ENCODE measurements at regions not wholly inside any gene's neighbourhood (a gene's known extent, or its start where the extent isn't known, plus 50 kb on each side); places are given as distances from the start of the nearest gene placed in this dataset.

DNA sequence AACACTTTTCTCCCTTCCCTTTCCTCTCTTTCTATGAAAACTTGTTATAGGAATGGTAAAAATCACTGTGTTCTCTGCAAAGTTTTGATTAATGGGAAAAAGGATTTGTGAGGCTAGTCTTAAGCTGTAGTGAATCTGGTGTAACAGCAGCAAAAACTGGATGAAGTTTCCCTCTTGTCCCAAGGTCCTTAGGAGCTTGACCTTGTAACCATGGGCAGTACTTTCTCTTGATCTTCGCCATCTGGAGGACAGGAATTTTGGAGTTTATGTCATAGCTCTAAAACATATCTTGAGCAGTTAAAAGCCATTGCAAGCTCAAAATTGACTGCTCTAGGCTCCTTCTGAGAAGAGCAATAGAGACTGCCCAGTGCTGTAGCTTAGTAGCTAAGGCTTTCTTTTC, 56.5 kb upstream of the GPD1L start:
- TF ChIP-seq, protein P1, sequence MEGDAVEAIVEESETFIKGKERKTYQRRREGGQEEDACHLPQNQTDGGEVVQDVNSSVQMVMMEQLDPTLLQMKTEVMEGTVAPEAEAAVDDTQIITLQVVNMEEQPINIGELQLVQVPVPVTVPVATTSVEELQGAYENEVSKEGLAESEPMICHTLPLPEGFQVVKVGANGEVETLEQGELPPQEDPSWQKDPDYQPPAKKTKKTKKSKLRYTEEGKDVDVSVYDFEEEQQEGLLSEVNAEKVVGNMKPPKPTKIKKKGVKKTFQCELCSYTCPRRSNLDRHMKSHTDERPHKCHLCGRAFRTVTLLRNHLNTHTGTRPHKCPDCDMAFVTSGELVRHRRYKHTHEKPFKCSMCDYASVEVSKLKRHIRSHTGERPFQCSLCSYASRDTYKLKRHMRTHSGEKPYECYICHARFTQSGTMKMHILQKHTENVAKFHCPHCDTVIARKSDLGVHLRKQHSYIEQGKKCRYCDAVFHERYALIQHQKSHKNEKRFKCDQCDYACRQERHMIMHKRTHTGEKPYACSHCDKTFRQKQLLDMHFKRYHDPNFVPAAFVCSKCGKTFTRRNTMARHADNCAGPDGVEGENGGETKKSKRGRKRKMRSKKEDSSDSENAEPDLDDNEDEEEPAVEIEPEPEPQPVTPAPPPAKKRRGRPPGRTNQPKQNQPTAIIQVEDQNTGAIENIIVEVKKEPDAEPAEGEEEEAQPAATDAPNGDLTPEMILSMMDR (IDR thresholded peaks at IDR 0.05; ENCODE audit: poor library complexity) = no peak
- TF ChIP-seq EZH2 (IDR thresholded peaks at IDR 0.05; ENCODE audit: borderline replicate concordance) (no peak), EZH2phosphoT487 (IDR thresholded peaks at IDR 0.05; ENCODE audit: low read depth, severe bottlenecking, unreplicated experiment) (no peak)

Data from hepatocyte (in vitro differentiated cells).